Astrocyte of the cerebellum (primary cell): ENCODE measurements at regions not wholly inside any gene's neighbourhood (a gene's known extent, or its start where the extent isn't known, plus 50 kb on each side); places are given as distances from the start of the nearest gene placed in this dataset.

ENCODE experiments used
- DNase-seq: peaks from one replicate; pipeline ENCODE4 v3.0.0-alpha.2; 2011; ENCODE audit warnings: low read depth
- H3K4me3 ChIP-seq: 2 replicates; pipeline ENCODE4 v1.5.1; 2011; ENCODE audit warnings: mild to moderate bottlenecking, low read depth, low read length, moderate library complexity
- in situ Hi-C: cut with HindIII; loops from 2 replicates; pipeline ENCODE4 v1.10.0; 2017; ENCODE audit warnings: low sequenced_read_pairs
- TF ChIP-seq, protein P1 (sequence below): IDR thresholded peaks from 2 replicates; pipeline ENCODE4 v1.5.1; 2012; ENCODE audit warnings: low read length, low read depth, moderate library complexity, mild to moderate bottlenecking; ENCODE audit errors: missing control alignments

DNA sequence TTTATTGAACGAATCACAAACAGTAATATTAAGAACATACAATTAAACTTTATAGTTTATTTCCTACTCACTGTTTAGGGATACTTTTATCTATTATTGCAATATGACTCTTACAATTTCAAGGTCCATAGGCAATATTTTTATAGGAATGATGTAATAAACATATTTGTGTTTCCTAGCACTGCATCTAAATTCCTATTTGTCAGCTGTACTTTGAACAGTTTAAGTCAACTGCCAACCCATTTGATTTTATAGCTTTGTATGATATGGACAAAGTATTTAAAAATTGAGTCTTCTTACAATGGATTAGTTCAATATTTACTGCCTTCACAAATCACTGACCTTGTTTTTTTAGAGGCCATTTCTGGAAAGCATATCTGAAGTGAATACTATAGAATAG is 199.3 kb downstream of the PCDH7 start:
- in situ Hi-C loops, result no loop called here
- H3K4me3 ChIP-seq, result no peak overlapping the region
- TF ChIP-seq, protein P1, sequence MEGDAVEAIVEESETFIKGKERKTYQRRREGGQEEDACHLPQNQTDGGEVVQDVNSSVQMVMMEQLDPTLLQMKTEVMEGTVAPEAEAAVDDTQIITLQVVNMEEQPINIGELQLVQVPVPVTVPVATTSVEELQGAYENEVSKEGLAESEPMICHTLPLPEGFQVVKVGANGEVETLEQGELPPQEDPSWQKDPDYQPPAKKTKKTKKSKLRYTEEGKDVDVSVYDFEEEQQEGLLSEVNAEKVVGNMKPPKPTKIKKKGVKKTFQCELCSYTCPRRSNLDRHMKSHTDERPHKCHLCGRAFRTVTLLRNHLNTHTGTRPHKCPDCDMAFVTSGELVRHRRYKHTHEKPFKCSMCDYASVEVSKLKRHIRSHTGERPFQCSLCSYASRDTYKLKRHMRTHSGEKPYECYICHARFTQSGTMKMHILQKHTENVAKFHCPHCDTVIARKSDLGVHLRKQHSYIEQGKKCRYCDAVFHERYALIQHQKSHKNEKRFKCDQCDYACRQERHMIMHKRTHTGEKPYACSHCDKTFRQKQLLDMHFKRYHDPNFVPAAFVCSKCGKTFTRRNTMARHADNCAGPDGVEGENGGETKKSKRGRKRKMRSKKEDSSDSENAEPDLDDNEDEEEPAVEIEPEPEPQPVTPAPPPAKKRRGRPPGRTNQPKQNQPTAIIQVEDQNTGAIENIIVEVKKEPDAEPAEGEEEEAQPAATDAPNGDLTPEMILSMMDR, result no peak
- DNase-seq, result no peak

GRCh38 chr4:30920043-30920442 is 199.9 kb downstream of the PCDH7 start:
- TF ChIP-seq, protein P1, result no peak
- DNase-seq, result no peak
- in situ Hi-C loops, result no loop called here

GRCh38 chr4:30922625-30923024 is 202.5 kb downstream of the PCDH7 start:
- no peak for DNase-seq
- H3K4me3 ChIP-seq, result no peak overlapping the region
- TF ChIP-seq, protein P1, result no peak
- in situ Hi-C loops, result no loop called here

More at GRCh38 chr4:30920043-30920442, 199.9 kb downstream of the PCDH7 start:
- H3K4me3 ChIP-seq, result no peak overlapping the region

- no peak for DNase-seq
- in situ Hi-C loops, result no loop called here
- H3K4me3 ChIP-seq, result no peak overlapping the region
- TF ChIP-seq, protein P1, result no peak
Measured at GRCh38 chr4:30924495-30924894, 204.3 kb downstream of the PCDH7 start.

DNA sequence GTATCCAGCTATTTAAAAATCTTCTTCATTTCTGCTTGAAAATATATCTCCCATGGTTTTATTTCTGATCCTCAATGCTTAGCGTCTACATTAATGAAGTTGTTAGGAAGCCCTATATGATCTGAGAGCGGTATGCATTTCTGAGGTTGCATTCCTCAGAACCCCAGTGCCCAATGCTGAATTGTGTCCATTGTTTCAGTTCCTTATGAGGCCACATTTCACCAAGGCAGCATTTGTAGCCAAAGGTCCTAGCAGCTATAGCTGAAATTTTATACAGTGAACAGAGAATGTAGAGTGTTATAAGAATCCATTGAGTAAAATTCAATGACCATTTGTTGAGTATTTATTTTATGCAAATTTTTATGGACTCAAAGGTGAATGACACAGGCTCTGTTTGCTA is 209.5 kb downstream of the PCDH7 start:
- no peak for DNase-seq
- in situ Hi-C loops, result no loop called here
- H3K4me3 ChIP-seq, result no peak overlapping the region
- TF ChIP-seq, protein P1, result no peak

- TF ChIP-seq, protein P1, result no peak
- DNase-seq, result no peak
- no peak overlapping the region for H3K4me3 ChIP-seq
- in situ Hi-C loops, result no loop called here
Measured at GRCh38 chr4:30930276-30930675, 210.1 kb downstream of the PCDH7 start.

- in situ Hi-C loops, result no loop called here
- no peak overlapping the region for H3K4me3 ChIP-seq
- TF ChIP-seq, protein P1, result no peak
- no peak for DNase-seq
Measured at GRCh38 chr4:30932581-30932980, 212.4 kb downstream of the PCDH7 start.
